ENCODE measurements at regions not wholly inside any gene's neighbourhood (a gene's known extent, or its start where the extent isn't known, plus 50 kb on each side); places are given as distances from the start of the nearest gene placed in this dataset.
"Not testable (repeated sequence)": the region's sequence is repeated elsewhere in the genome, so short reads cannot be mapped to it uniquely, and the experiment has no call there.

- ATAC-seq (no peak), DNase-seq (ENCODE audit: missing footprints) (no peak)
- intact Hi-C loops (cut with DNase I) = no loop called here
These were observed 64.9 kb downstream of the FAM170A start for GRCh38 chr5:119694284-119694683.

- ATAC-seq (no peak), DNase-seq (ENCODE audit: missing footprints) (no peak)
- intact Hi-C loops (cut with DNase I) = no loop called here
These were observed 76.7 kb downstream of the FAM170A start for GRCh38 chr5:119706049-119706448.

- ATAC-seq = no peak
- DNase-seq (ENCODE audit: missing footprints) = no peak
- intact Hi-C loops (cut with DNase I) = no loop called here
These were observed 78.9 kb downstream of the FAM170A start for GRCh38 chr5:119708076-119708790.

- ATAC-seq (no peak), DNase-seq (ENCODE audit: missing footprints) (no peak)
- intact Hi-C loops (cut with DNase I) = no loop called here
These were observed 92.4 kb downstream of the FAM170A start for GRCh38 chr5:119721775-119722174.

- ATAC-seq; DNase-seq (ENCODE audit: missing footprints); intact Hi-C loops (cut with DNase I): not testable (repeated sequence)
These were observed 95.9 kb downstream of the FAM170A start for GRCh38 chr5:119725291-119725690.

- ATAC-seq (no peak), DNase-seq (ENCODE audit: missing footprints) (no peak)
- intact Hi-C loops (cut with DNase I) = no loop called here
These were observed 97.2 kb downstream of the FAM170A start for GRCh38 chr5:119726544-119726943.

- ATAC-seq = no peak
- intact Hi-C loops (cut with DNase I) = no loop called here
- no peak for DNase-seq (ENCODE audit: missing footprints)
These were observed 110.9 kb downstream of the FAM170A start for GRCh38 chr5:119740225-119740624.

GRCh38 chr5:119741691-119742090 is 112.3 kb downstream of the FAM170A start:
- ATAC-seq = no peak
- DNase-seq (ENCODE audit: missing footprints) = no peak
- intact Hi-C loops (cut with DNase I) = no loop called here

GRCh38 chr5:119742311-119742710 is 113.0 kb downstream of the FAM170A start:
- ATAC-seq = no peak
- no peak for DNase-seq (ENCODE audit: missing footprints)
- intact Hi-C loops (cut with DNase I) = no loop called here

GRCh38 chr5:119743927-119744326 is 114.6 kb downstream of the FAM170A start:
- intact Hi-C loops (cut with DNase I) = no loop called here
- no peak for ATAC-seq
- DNase-seq (ENCODE audit: missing footprints) = no peak

- intact Hi-C loops (cut with DNase I) = no loop called here
- no peak for ATAC-seq
- DNase-seq (ENCODE audit: missing footprints) = no peak
These were observed 116.6 kb downstream of the FAM170A start for GRCh38 chr5:119745976-119746375.

- intact Hi-C loops (cut with DNase I) = no loop called here
- ATAC-seq = no peak
- no peak for DNase-seq (ENCODE audit: missing footprints)
These were observed 117.6 kb downstream of the FAM170A start for GRCh38 chr5:119746984-119747383.

GRCh38 chr5:119750887-119751733 is 121.8 kb downstream of the FAM170A start:
- no peak for ATAC-seq
- intact Hi-C loops (cut with DNase I) = no loop called here
- DNase-seq (ENCODE audit: missing footprints) = no peak

- intact Hi-C loops (cut with DNase I) = no loop called here
- ATAC-seq (no peak), DNase-seq (ENCODE audit: missing footprints) (no peak)
These were observed 122.4 kb downstream of the FAM170A start for GRCh38 chr5:119751734-119752094.

- intact Hi-C loops (cut with DNase I) = no loop called here
- DNase-seq (ENCODE audit: missing footprints) (no peak), ATAC-seq (no peak)
These were observed 123.8 kb downstream of the FAM170A start for GRCh38 chr5:119752921-119753886.

- intact Hi-C loops (cut with DNase I); ATAC-seq; DNase-seq (ENCODE audit: missing footprints): not testable (repeated sequence)
These were observed 125.5 kb downstream of the FAM170A start for GRCh38 chr5:119754825-119755224.

GRCh38 chr5:119757276-119757675 is 127.9 kb downstream of the FAM170A start:
- ATAC-seq = no peak
- DNase-seq (ENCODE audit: missing footprints) = no peak
- intact Hi-C loops (cut with DNase I) = no loop called here

- DNase-seq (ENCODE audit: missing footprints); ATAC-seq; intact Hi-C loops (cut with DNase I): not testable (repeated sequence)
These were observed 140.6 kb downstream of the FAM170A start for GRCh38 chr5:119769695-119770693.
